ENCODE measurements at regions not wholly inside any gene's neighbourhood (a gene's known extent, or its start where the extent isn't known, plus 50 kb on each side); places are given as distances from the start of the nearest gene placed in this dataset.

DNA sequence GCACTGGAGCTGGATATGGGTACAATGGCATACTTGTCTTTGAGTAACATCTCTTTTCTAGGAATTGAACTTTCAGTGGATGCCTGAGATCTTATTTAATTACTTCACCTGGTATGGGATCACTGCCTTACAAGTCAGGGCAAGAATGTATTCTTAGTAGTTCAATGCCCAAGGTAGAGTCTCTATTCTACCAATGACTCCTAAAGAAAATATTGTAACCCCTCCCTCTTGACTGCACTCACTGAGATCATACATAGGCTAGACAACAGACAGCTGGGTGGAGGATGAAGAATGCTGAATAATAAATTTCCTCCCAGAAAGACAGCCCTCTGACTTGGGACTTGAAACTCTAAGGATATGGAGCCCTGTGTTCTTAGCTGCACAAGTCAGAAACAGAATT lies 1216.3 kb upstream of the ACO1 start:
- Histone ChIP-seq H3K4me3 (ENCODE audit: low read length) (no peak overlapping the region), H3K4me1 (ENCODE audit: control insufficient read depth, insufficient read depth, low read length) (no peaks in the 10 kb centered on the region), H3K27me3 (ENCODE audit: control insufficient read depth, insufficient read depth, low read length, poor library complexity, severe bottlenecking) (no peaks in the 10 kb centered on the region), H3K27ac (ENCODE audit: low read depth, low read length) (no peak overlapping the region), H3K36me3 (ENCODE audit: control insufficient read depth, insufficient read depth, low read length) (no peaks in the 10 kb centered on the region), H3K9ac (ENCODE audit: extremely low read depth, low read length, poor library complexity, severe bottlenecking) (no peak overlapping the region), H3K9me3 (ENCODE audit: control insufficient read depth, low read length) (no peaks in the 10 kb centered on the region)
- Mint-ChIP-seq H3K27ac (no peak overlapping the region), H3K4me3 (no peak overlapping the region), H3K9me3 (no peaks in the 10 kb centered on the region), H3K4me1 (no peaks in the 10 kb centered on the region), H3K27me3 (ENCODE audit: insufficient read depth) (no peaks in the 10 kb centered on the region), H3K36me3 (ENCODE audit: low read depth) (no peaks in the 10 kb centered on the region)
- TF ChIP-seq CTCF (conservative IDR thresholded peaks at IDR 0.05), result no peak
- no peak for DNase-seq

- Histone ChIP-seq H3K27ac (ENCODE audit: low read depth, low read length) (no peak overlapping the region), H3K9me3 (ENCODE audit: control insufficient read depth, low read length) (no peaks in the 10 kb centered on the region), H3K4me1 (ENCODE audit: control insufficient read depth, insufficient read depth, low read length) (no peaks in the 10 kb centered on the region), H3K4me3 (ENCODE audit: low read length) (no peak overlapping the region), H3K27me3 (ENCODE audit: control insufficient read depth, insufficient read depth, low read length, poor library complexity, severe bottlenecking) (no peaks in the 10 kb centered on the region), H3K36me3 (ENCODE audit: control insufficient read depth, insufficient read depth, low read length) (no peaks in the 10 kb centered on the region), H3K9ac (ENCODE audit: extremely low read depth, low read length, poor library complexity, severe bottlenecking) (no peak overlapping the region)
- Mint-ChIP-seq H3K4me1 (no peaks in the 10 kb centered on the region), H3K36me3 (ENCODE audit: low read depth) (no peaks in the 10 kb centered on the region), H3K27ac (no peak overlapping the region), H3K27me3 (ENCODE audit: insufficient read depth) (no peaks in the 10 kb centered on the region), H3K4me3 (no peak overlapping the region), H3K9me3 (no peaks in the 10 kb centered on the region)
- no peak for DNase-seq
- 93 to 100% methylated on average over 1 to 2 of the region's 2 CpGs for WGBS, 2 experiments (ENCODE audit: insufficient coverage in 1 of 2, insufficient read length in 1 of 2)
- no peak for TF ChIP-seq CTCF (conservative IDR thresholded peaks at IDR 0.05)
Observed at GRCh38 chr9:31174681-31175080, 1209.8 kb upstream of the ACO1 start.

- no peak overlapping the region for H3K4me3 ChIP-seq (ENCODE audit: low read length)
- no peaks in the 10 kb centered on the region for H3K4me1 Mint-ChIP-seq
- DNase-seq, result no peak
- H3K4me3 Mint-ChIP-seq, result no peak overlapping the region
- no peaks in the 10 kb centered on the region for H3K9me3 Mint-ChIP-seq
- no peak overlapping the region for H3K9ac ChIP-seq (ENCODE audit: extremely low read depth, low read length, poor library complexity, severe bottlenecking)
- TF ChIP-seq CTCF (conservative IDR thresholded peaks at IDR 0.05), result no peak
- H3K36me3 ChIP-seq (ENCODE audit: control insufficient read depth, insufficient read depth, low read length), result no peaks in the 10 kb centered on the region
- no peaks in the 10 kb centered on the region for H3K27me3 Mint-ChIP-seq (ENCODE audit: insufficient read depth)
- no peak overlapping the region for H3K27ac ChIP-seq (ENCODE audit: low read depth, low read length)
- H3K36me3 Mint-ChIP-seq (ENCODE audit: low read depth), result no peaks in the 10 kb centered on the region
- H3K9me3 ChIP-seq (ENCODE audit: control insufficient read depth, low read length), result no peaks in the 10 kb centered on the region
- no peaks in the 10 kb centered on the region for H3K27me3 ChIP-seq (ENCODE audit: control insufficient read depth, insufficient read depth, low read length, poor library complexity, severe bottlenecking)
- no peaks in the 10 kb centered on the region for H3K4me1 ChIP-seq (ENCODE audit: control insufficient read depth, insufficient read depth, low read length)
- whole genome bisulfite sequencing, 2 experiments (ENCODE audit: insufficient coverage in 1 of 2, insufficient read length in 1 of 2), result 79 to 80% methylated on average over 2 of the region's 2 CpGs
- H3K27ac Mint-ChIP-seq, result no peak overlapping the region
Observed at GRCh38 chr9:31183866-31184265, 1200.6 kb upstream of the ACO1 start.
